ENCODE measurements at regions not wholly inside any gene's neighbourhood (a gene's known extent, or its start where the extent isn't known, plus 50 kb on each side); places are given as distances from the start of the nearest gene placed in this dataset.
"Not testable (repeated sequence)": the region's sequence is repeated elsewhere in the genome, so short reads cannot be mapped to it uniquely, and the experiment has no call there.

- DNase-seq = no peak
These were observed 109.8 kb upstream of the HDX start for GRCh38 chrX:84611843-84612636.

DNA sequence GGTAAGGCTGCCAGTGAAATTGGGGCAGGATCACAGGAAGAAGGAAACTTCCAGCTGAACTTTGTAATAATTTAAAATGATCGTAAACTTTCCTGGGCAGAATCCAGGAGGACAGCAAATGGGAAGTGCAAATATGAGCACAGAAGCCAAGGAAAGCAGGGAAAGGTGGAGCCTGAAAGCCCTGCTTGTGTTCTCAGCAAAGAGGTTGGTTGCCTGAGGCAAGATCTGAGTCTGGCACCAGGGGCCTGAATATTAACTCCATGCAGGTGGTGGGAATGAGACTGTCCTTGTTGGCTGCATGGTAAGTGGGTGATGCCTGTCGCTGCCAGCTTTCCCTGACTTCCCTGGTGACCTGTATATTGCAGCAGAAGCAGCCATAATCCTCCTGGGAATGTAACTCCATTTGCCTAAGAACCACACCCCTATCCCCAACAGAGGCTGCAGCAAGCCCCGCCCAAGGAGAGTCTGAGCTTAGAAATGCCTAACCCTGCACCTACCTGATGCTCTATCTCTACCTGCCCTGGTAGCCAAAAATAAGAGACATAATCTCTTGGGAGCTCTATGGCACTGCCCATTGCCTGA lies 132.0 kb upstream of the HDX start:
- no peak for DNase-seq

DNA sequence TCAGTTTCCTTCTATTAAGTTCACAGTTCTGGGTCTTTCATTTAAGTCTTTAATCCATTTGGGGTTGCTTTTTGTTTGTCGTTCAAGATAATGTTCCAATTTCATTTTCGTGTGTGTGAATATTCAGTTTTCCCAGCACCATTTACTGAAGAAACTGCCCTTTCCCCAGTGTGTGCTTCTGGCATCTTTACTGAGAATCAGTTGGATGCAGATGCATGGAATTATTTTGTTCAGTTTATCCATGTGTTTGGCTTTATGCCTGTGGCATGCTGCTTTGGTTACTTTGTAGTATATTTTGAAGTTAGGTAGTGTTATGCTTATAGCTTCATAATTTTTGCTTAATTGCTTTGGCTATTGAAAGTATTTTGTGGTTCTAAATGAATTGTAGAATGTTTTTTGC lies 163.8 kb upstream of the HDX start:
- no peak for DNase-seq

GRCh38 chrX:84690228-84690627 lies 188.0 kb upstream of the HDX start:
- DNase-seq = peak; percentile 2

- DNase-seq = peak; percentile 12
These were observed 207.7 kb upstream of the HDX start for GRCh38 chrX:84709987-84710386.

GRCh38 chrX:84710611-84711010 lies 208.4 kb upstream of the HDX start:
- DNase-seq = no peak

GRCh38 chrX:84712621-84713020 lies 210.4 kb upstream of the HDX start:
- no peak for DNase-seq

DNA sequence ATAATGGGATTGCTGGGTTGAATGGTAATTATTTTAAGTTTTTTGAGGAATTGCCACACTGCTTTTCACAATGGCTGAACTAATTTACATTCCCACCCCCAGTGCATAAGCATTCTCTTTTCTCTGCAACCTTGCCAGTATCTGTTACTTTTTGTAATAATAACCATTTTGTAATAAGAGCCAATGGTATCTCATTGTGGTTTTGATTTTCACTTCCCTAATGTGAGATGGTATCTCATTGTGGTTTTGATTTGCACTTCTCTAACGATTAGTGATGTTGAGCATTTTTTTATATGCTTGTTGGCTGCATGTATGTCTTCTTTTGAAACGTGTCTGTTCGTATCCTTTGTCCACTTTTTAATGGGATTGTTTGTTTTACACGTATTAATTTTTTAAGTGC lies 213.1 kb upstream of the HDX start:
- DNase-seq = no peak

DNA sequence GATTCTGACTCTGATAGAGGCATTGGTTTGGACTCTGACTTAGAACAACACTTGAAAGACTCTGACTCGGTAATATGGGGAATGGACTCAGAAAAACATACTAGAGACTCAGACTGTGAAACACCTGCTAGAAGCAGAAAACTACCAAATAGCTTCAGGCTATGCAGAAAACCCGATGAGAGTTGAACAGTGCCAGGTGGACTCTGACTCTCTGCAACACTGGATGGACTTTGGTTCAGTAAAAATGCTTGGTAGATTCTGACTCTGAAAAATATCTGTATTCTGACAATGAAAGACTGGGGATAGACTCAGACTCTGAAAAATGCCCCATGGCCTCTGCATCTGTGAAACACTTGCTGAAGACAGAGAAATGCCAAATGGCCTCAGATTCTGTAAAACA lies 215.1 kb upstream of the HDX start:
- DNase-seq = no peak

GRCh38 chrX:84721416-84721815 lies 219.2 kb upstream of the HDX start:
- no peak for DNase-seq

- peak; percentile 3 for DNase-seq
These were observed 222.3 kb upstream of the HDX start for GRCh38 chrX:84724576-84724975.

- no peak for DNase-seq
These were observed 227.2 kb upstream of the HDX start for GRCh38 chrX:84729408-84729807.

- DNase-seq = peak; percentile 76
These were observed 227.6 kb upstream of the HDX start for GRCh38 chrX:84729809-84730208.

- no peak for DNase-seq
These were observed 232.8 kb upstream of the HDX start for GRCh38 chrX:84735025-84735424.

DNA sequence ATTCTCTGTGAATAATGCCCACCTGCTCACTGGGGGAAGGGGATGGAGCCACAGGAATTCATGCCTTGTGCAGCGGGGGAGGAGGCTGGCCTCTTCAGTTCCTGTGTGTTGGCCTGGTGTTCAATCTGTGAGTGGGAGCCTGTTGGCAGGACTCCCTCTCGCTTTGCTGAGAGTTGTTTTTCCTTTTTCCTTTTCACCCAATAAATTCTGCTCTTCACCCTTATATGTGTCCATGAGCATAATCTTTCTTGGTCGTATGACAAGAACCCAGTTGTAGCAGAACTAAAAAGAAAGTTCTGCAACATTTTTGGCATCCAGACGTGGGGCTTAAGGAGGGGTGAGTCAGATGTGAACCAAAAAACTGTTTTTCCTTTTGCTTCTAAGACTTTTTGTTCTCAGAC lies 235.2 kb upstream of the HDX start:
- DNase-seq = no peak

DNA sequence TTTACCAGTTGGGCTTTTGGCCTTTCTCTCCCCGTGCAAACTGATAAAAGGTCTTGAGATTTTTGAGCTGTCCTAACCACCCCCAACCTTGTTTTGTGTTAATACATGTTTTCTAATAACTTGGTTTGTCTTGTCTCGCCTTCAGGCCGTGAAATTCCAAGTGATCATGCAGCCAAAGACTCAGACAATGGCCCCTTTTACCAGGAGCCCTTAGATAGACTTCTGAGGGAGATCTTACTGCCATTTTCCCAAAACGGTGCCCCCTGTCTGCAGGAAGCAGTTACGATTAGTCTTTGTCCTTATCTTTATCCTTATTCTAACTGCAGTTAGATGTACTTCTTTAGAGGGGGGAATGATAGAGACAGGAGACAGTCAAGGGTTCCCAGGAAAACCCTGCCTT lies 245.3 kb upstream of the HDX start:
- DNase-seq = no peak

DNA sequence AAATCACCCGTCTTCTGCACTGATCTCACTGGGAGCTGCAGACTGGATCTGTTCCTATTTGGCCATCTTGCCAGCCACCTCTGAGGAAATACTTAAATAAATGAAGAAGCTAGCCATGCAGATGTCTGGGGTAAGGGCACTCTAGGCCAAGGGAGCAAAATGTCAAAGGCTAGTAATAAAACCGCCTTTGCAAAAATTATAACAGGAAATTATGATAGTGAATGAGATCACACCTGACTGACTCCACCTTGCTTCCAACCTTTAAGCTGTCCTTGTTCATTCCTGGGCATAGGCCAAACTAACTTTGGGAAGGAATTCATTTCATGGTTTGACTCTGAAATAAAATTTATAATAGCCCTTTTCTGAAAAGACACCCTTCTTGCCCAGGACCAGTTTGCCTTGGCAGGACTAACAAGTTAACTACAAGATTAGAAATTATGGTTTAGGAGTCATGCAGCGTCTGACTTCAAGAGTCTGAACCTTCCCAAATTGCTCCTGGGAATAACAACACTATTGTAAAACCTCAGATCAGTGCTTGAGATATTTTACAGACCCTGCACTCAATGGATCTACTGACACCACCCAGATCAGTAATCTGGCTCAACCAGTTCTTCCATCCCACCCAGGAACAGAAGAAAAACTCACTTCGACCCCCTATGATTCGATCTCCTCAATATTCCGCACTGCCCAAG lies 246.9 kb upstream of the HDX start:
- DNase-seq = no peak

GRCh38 chrX:84760560-84760959 lies 243.1 kb upstream of the APOOL start:
- no peak for DNase-seq

DNA sequence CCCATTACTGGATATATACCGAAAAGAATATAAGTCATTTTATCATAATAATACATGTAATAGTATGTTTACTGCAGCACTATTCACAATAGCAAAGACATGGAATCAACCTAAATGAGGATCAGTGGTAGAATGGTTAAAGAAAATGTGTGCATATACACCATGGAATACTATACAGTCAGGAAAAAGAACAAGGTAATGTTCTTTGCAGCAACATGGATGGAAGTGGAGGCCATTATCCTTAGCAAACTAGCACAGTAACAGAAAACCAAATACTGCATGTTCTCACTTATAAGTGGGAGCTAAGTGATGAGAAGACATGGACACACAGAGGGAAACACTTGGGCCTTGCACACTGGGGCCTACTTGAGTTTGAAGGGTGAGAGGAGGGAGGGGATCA lies 207.4 kb upstream of the APOOL start:
- no peak for DNase-seq

DNA sequence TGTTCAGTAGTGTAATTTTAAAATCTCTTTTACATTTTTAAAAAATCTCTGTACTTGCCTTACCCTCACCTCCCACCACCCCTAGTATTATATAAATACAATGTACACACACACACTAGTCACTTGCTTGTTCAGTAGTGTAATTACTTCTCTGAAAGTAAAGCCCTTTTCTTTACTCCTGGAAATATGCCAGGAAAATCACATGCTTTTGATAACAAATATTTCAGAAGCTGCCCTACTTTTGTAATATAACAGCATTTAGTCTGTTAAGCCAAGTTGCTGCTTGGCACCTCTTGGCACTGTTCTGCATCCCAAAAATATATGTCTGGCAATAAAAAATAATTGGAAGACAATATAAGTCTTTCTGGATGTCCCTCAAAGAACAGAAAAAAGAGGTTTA lies 172.8 kb upstream of the APOOL start:
- DNase-seq = peak; percentile 4

- not testable (repeated sequence) for DNase-seq
These were observed 157.1 kb upstream of the APOOL start for GRCh38 chrX:84846541-84846940.

- peak; percentile 16 for DNase-seq
These were observed 152.5 kb upstream of the APOOL start for GRCh38 chrX:84851183-84851582.

DNA sequence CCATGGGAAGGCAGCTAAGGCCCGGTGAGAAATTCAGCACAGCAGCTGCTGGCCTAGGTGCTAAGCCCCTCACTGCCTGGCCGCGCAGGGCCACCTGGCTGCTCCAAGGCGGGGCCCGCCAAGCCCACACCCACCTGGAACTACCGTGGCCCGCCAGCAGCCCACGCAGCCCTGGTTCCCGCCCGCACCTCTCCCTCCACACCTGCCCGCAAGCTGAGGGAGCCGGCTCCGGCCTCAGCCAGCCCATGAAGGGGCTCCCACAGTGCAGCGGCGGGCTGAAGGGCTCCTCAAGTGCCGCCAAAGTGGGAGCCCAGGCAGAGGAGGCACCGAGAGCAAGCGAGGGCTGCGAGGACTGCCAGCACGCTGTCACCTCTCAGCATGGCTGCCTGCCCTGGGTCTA lies 146.9 kb upstream of the APOOL start:
- not testable (repeated sequence) for DNase-seq

DNA sequence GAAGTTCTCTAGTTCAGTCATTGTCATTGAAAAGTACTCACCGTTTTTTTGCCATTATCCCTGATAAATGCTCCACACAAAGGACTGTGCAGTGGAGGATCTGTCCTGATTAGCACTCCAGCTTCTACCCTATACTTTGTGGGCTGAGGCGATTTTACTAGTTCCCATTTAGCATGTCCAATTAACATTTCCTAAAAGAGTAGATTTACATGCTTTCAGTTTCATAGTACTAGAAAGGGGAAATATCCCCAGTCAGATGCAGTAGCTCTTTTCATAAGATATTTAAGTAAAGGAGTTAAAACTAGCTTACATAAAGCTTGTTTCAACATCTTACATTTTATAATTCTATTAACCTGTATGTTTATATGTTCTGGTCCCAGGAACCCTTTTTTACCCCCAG lies 144.9 kb upstream of the APOOL start:
- DNase-seq = not testable (repeated sequence)
